ENCODE measurements at regions not wholly inside any gene's neighbourhood (a gene's known extent, or its start where the extent isn't known, plus 50 kb on each side); places are given as distances from the start of the nearest gene placed in this dataset.

- TF ChIP-seq CTCF (IDR thresholded peaks at IDR 0.05) (no peak), POLR2A (IDR thresholded peaks at IDR 0.05) (no peak)
Observed at GRCh38 chr15:95911570-95912279, 418.8 kb upstream of the NR2F2 start.

Data from body of pancreas (tissue), 4 donors.